ENCODE measurements at regions not wholly inside any gene's neighbourhood (a gene's known extent, or its start where the extent isn't known, plus 50 kb on each side); places are given as distances from the start of the nearest gene placed in this dataset.
"Not testable (repeated sequence)": the region's sequence is repeated elsewhere in the genome, so short reads cannot be mapped to it uniquely, and the experiment has no call there.

DNA sequence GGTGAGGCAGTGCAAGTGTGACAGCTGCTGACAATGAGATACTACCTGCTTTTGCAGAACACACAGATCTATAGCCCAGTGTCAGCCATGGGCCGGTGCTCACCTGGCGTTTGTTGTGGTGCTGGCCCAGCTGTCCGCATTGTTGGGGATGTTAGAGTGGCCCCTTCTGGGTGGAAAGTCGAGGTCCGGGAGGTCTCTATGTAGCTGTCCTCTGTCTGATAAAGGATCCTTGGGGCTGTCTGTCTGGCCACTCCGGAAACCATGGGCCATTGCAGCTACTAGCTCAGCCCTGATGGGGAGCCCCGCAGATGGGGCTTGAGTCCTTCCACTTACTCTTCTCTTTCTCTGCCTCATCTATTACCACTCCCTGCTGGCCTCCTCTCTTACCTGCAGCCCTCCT, 181.5 kb upstream of the TSHZ3 start:
- Mint-ChIP-seq H3K9me3 (peaks cover 8 to 11% of the 10 kb centered on the region in 2 donors), H3K36me3 (peaks cover 0 to 11% of the 10 kb centered on the region in 2 donors), H3K27ac (no peak overlapping the region)
- DNase-seq (ENCODE audit: low spot score in 2 of 2), result no peak
- no peak for ATAC-seq

DNA sequence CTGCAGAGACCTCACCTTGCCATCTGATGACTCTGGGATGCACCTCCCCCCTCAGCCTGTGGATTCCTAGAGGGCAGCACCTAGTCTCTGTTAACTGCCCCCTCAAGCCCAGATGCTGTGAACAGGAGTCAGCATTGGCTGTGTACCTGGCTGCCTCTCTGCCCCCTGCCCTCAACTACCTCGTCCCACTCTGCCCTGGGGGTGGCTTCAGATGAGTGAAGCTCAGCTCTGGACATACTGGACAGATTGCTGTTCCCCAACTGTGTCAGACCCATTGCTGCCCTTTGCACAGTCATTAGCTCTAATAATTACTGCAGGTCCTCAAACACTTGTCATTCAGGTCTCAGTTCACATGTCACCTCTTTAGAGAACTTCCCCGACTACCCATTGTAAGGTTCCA, 182.1 kb upstream of the TSHZ3 start:
- ATAC-seq, result no peak
- H3K27ac Mint-ChIP-seq, result no peak overlapping the region

DNA sequence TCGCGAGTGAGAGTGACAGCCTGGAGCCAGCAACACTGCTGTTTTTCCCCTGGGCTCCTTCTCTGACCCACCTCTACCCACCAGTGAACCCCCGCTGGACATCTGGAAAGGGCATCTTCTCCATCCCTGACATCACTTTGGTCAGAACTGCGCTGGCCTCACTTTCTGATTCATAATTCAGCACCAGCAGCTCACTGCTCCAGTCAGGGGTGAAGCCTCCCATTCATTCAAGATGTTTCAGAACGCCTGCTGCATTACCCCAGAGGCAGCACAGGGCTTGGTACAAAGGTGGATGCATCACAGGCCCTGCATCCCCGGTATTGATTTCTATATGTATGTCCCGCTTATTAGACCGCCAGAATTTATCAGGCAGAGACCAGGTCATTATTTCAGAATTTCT, 182.8 kb upstream of the TSHZ3 start:
- DNase-seq (ENCODE audit: low spot score in 2 of 2), result no peak
- Mint-ChIP-seq H3K27ac (no peak overlapping the region), H3K9me3 (peaks cover 4% of the 10 kb centered on the region in 2 donors), H3K36me3 (peaks cover 0 to 9% of the 10 kb centered on the region in 2 donors)
- no peak for ATAC-seq

More for the DNA sequence above, 182.1 kb upstream of the TSHZ3 start:
- Mint-ChIP-seq H3K36me3 (peaks cover 0 to 11% of the 10 kb centered on the region in 2 donors), H3K9me3 (peaks cover 6% of the 10 kb centered on the region in 2 donors)
- DNase-seq (ENCODE audit: low spot score in 2 of 2), result no peak

DNA sequence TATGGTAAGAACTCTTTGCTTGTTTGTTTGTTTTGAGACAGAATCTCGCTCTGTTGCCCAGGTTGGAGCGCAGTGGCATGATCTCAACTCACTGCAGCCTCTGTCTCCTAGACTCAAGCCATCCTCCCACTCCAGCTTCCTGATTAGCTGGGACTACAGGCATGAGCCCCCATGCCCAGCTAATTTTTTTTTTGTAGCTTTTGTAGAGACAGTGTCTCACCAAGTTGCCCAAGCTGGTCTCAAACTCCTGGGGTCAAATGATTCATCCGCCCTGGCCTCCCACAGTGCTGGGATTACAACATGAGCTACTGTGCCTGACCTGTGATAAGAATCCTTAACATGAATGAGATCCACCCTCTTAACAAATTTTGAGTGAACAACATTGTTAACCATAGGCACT, 183.9 kb upstream of the TSHZ3 start:
- Mint-ChIP-seq H3K27ac (no peak overlapping the region), H3K36me3 (peaks cover 4 to 6% of the 10 kb centered on the region in 2 donors), H3K9me3 (peaks cover 5 to 10% of the 10 kb centered on the region in 2 donors)
- ATAC-seq (no peak), DNase-seq (ENCODE audit: low spot score in 2 of 2) (no peak)

DNA sequence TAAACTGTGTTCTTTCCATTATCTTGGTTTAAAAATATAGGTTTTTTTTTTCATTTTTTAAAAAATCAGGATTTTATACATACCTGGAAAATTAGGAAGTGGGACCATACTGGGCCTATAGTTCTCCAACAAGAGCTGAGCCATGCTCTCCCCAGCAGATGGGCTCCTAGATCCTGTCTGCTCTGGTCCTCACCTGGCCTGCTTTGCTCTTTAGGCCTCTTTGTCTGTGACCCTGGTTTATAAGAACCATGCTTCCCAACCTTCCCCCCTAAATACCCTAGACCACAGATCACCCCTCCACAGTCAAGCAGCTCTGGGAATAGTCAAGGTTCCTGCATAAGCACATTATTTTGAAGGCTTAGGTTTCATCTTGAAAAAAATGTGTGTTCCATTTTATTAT, 185.0 kb upstream of the TSHZ3 start:
- no peak overlapping the region for H3K27ac Mint-ChIP-seq
- ATAC-seq (no peak), DNase-seq (ENCODE audit: low spot score in 2 of 2) (no peak)
- H3K36me3 Mint-ChIP-seq, result peaks cover 5 to 6% of the 10 kb centered on the region in 2 donors
- H3K9me3 Mint-ChIP-seq, result peaks cover 7 to 12% of the 10 kb centered on the region in 2 donors

DNA sequence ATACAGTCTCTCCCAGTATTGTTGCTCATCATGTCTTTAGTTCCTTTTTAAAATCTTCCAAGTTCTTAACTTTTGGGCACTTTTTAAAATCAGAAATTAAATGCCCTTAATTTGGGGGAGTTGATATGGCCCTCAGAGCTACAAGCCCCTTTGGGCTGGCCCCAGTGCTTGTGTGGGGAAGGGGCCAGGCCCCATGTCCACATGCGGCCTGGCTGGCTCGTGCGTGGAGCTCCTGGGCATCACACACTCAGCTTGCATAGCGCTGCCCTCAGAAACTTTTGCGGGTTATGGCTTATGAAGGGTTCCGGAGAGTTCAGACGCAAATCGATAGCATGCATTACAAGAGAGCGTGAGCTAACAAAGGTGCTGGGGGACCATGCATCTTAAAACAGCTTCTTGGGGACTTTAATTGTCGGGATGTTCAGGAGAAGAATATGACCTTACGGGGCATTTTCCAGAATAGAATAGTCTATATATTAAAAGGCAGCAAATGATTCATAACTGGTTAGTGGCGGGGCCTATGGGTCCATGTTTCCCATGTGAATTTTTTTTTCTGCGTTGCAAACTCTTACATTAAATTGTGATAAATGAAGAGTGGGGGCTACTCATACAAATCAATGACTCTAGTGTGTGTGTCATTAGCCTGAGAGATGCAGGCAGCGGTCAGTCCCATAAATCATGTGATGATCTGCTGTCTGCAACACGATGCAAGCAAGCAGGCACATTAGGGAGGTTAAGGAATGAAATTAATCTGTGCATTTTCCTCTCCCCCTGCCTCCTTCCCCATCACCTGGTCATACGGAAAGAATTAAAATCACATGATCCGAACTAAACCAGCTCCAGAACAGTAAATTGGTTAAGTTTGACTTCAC, 185.8 kb upstream of the TSHZ3 start:
- H3K9me3 Mint-ChIP-seq, result peaks cover 7 to 12% of the 10 kb centered on the region in 2 donors
- H3K36me3 Mint-ChIP-seq, result peaks cover 5 to 6% of the 10 kb centered on the region in 2 donors
- H3K27ac Mint-ChIP-seq, result no peak overlapping the region
- ATAC-seq (no peak), DNase-seq (ENCODE audit: low spot score in 2 of 2) (no peak)

DNA sequence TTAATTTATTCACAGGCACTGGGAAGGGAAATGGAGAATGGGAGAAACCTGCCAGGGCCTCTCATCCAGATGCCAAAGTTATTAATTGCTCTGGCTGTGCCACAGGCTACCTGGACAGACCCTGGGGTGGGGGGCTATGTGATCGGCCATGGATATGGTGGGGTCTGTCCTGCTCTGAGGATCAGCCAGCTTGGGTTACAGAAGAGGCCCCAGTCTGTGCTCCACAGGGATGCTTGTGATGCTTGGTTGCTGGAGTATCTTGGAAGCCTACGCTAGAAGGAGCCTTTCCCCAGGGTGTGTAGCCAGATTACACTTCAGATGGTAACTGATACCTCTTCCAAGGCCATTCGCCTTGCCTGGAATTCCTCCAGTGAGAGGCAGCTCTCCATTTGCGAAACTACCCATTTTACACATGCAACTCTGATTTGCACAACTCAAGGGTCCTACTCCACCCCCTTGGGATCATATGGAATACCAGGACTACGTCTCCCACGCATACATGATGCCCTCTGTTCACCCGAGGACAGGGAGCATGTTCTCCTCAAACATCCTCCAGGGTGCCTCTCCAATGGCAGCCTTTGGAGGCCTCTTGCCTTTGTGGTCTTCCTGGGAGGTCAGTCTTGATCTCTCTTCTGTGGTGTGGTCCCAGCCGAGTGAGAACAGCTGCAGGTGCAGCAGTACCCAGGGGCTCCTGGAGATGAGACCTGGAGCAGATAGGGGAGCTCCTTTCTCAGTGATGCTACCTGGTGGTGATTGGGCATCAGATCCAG, 186.6 kb upstream of the TSHZ3 start:
- ATAC-seq (no peak), DNase-seq (ENCODE audit: low spot score in 2 of 2) (no peak)
- Mint-ChIP-seq H3K9me3 (peaks cover 7 to 12% of the 10 kb centered on the region in 2 donors), H3K36me3 (peaks cover 5 to 6% of the 10 kb centered on the region in 2 donors), H3K27ac (no peak overlapping the region)

DNA sequence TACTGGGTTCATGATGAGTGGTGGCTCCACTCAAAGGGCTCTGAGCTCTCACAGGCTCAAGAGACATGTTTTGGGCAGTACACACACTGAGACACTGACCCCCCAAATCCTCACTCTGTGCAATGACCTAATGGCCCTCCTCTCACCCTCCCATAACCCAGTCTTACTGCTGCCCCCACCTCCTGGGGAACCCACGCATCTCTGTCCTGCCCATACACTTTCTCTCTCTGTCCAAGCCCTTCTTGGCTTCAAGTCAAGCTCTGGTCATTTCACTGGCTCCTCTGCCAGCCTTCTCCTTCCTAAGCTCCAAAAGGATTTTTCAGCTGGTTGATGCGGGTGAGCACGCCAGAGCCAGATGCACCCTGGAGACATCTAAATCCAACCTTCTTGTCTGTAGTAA, 187.9 kb upstream of the TSHZ3 start:
- H3K36me3 Mint-ChIP-seq, result peaks cover 5 to 6% of the 10 kb centered on the region in 2 donors
- H3K27ac Mint-ChIP-seq, result no peak overlapping the region
- DNase-seq (ENCODE audit: low spot score in 2 of 2) (no peak), ATAC-seq (no peak)
- peaks cover 9 to 20% of the 10 kb centered on the region in 2 donors for H3K9me3 Mint-ChIP-seq

DNA sequence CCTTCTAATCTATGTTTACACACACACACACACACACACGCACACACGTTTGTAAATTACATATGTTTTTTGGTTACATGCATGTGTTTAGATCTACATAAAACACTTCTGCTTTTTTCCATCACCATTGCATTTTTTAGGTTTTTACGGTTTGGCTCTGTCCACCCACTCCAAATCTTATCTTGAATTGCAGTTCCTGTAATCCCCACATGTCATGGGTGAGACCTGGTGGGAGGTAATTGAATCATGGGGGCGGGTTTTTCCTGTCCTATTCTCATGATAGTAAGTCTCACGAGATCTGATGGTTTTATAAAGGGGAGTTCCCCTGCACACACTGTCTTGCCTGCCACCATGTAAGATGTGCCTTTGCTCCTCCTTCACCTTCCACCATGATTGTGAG, 188.7 kb upstream of the TSHZ3 start:
- not testable (repeated sequence) for DNase-seq (ENCODE audit: low spot score in 2 of 2); H3K27ac Mint-ChIP-seq; H3K36me3 Mint-ChIP-seq; ATAC-seq
- H3K9me3 Mint-ChIP-seq, result peaks cover 9 to 20% of the 10 kb centered on the region in 2 donors

DNA sequence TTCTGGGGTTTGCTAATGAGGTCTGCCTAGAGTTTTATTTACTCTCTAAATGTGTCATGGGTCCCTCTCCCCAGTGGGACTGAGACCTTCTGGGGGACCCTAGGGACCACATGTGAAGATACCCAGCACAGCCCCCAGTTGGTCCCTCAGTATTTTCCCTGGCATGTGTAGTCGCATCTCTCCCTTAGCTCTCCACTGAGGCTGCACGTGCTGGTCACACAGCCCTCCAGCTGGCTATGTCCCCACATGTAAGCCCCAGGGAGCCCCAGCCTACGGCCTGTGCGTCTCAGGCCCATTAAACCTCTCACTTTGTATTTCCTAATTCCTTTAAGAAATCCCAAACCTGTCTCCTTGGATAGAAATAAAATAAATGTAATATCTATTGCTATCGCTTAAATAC, 189.6 kb upstream of the TSHZ3 start:
- H3K9me3 Mint-ChIP-seq, result peaks cover 9 to 21% of the 10 kb centered on the region in 2 donors
- peaks cover 5 to 6% of the 10 kb centered on the region in 2 donors for H3K36me3 Mint-ChIP-seq
- ATAC-seq (no peak), DNase-seq (ENCODE audit: low spot score in 2 of 2) (no peak)
- no peak overlapping the region for H3K27ac Mint-ChIP-seq

DNA sequence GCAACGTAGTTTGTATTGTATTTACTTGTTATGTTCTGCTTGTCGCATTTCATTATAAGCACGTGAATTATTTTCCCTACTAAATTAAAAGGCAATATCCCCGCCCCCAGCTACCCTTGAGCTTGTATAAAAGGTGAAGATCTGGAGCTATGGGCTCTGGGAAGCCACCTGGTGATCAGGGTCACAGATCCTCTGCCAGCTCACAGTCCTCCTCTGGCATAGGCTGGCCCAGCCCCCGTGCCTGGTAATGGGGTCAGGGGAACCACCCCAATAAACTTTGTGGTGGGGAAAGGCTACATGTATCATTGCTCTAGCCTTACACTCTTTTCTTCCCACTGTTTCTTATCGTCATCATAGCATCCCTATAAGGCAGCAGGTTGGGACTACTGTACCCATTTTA, 190.2 kb upstream of the TSHZ3 start:
- H3K36me3 Mint-ChIP-seq, result peaks cover 5 to 6% of the 10 kb centered on the region in 2 donors
- DNase-seq (ENCODE audit: low spot score in 2 of 2), result no peak
- no peak for ATAC-seq
- H3K27ac Mint-ChIP-seq, result no peak overlapping the region
- H3K9me3 Mint-ChIP-seq, result peaks cover 14 to 25% of the 10 kb centered on the region in 2 donors

DNA sequence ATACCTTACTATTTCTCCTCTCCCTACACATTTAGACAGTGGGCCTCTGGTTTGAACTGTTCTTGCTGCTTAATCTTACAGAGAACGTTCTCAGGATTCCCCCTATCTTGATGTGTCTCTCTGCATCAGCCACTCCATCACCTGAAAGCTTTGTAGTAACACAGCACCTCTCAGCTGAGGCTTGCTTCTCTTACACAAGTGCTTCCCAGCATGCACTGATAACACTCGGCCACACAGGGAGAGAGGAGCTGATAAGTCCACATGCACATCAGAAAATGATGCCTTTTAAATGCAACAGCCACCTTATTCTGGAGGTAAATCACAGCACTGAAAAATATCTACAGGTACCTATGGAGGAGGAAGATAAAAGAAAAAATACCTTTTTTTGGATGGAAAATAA, 192.2 kb upstream of the TSHZ3 start:
- Mint-ChIP-seq H3K36me3 (peaks cover 5 to 6% of the 10 kb centered on the region in 2 donors), H3K27ac (no peak overlapping the region), H3K9me3 (peaks cover 14 to 28% of the 10 kb centered on the region in 2 donors)
- no peak for ATAC-seq
- no peak for DNase-seq (ENCODE audit: low spot score in 2 of 2)

DNA sequence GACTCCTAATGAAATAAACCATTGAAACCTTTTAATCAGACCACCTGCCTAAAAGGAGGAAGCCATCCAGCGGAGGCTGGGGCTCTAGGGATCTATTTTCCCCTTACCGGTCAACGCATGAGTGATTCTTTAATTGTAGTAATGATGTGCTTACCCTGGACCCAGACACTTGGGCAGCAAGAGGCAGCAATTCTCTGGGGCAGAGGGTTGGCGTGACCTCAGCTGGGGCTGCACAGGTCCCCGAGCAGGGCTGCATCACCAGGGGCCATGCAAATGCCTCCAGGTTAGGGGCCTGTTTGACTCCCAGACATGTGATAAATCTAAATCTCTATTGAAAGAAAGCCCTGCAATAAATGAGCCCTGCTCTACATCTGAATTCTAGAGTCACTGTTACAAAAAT, 194.2 kb upstream of the TSHZ3 start:
- ATAC-seq, result no peak
- H3K36me3 Mint-ChIP-seq, result peaks cover 0 to 6% of the 10 kb centered on the region in 2 donors
- peaks cover 7 to 20% of the 10 kb centered on the region in 2 donors for H3K9me3 Mint-ChIP-seq
- DNase-seq (ENCODE audit: low spot score in 2 of 2), result no peak
- H3K27ac Mint-ChIP-seq, result no peak overlapping the region

DNA sequence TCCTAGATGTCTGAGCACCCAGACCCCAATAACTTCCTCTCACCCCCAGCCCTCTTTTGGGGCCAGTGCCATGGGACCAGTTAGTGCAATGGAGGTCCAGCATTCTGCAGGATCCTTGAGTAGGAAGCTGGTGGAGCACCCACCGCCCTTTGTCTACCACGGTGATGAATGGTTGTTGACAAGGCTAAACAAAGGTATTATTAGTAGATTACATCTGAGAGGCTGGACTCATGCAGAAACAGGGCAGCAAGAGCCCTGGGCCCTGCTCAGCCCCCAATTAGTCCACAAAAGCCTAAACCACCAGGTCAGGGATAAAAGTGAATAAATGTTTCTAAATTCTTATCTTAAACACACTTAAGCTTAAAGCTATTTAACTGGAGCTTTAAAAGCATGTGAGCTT, 196.5 kb upstream of the TSHZ3 start:
- DNase-seq (ENCODE audit: low spot score in 2 of 2) (no peak), ATAC-seq (no peak)
- H3K27ac Mint-ChIP-seq, result no peak overlapping the region
- peaks cover 10 to 20% of the 10 kb centered on the region in 2 donors for H3K9me3 Mint-ChIP-seq
- peaks cover 0 to 6% of the 10 kb centered on the region in 2 donors for H3K36me3 Mint-ChIP-seq

DNA sequence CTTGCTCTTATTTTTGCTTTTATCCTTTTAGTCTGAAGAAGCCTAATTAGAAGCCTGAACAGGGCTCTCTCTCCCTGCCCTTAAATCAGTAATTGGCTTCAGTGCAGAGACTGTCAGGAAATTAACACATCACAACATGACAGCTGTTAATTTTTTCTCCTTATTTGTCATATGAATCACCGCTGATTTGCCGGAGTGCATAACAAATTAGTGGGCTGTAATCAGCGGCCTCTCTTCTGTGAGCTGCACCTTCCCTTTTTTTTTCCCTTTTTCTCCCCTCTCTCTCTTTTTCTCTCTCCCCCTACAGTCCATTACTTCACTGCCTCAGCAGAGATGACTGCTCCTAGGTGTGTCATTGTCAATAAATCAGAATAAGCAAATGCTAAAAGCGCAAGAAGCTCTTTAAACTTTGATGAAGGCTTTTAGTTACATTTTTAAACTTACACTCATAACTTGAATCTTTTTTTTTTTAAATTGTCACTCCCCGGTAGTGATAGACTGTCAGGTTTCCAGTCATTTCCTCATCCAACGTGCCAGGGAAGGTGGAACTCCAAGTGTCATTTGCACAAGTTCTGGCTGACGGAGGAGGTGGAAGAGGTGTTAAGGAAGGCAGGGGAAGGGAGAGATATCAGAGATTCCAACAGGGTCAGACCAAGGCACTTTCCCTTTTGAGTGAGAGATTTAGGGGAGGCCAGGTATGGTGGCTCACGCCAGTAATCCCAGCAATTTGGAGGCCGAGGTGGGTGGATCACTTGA, 197.1 kb upstream of the TSHZ3 start:
- H3K9me3 Mint-ChIP-seq, result peaks cover 9 to 18% of the 10 kb centered on the region in 2 donors
- ATAC-seq (no peak), DNase-seq (ENCODE audit: low spot score in 2 of 2) (no peak)
- H3K27ac Mint-ChIP-seq, result no peak overlapping the region
- peaks cover 0 to 2% of the 10 kb centered on the region in 2 donors for H3K36me3 Mint-ChIP-seq

DNA sequence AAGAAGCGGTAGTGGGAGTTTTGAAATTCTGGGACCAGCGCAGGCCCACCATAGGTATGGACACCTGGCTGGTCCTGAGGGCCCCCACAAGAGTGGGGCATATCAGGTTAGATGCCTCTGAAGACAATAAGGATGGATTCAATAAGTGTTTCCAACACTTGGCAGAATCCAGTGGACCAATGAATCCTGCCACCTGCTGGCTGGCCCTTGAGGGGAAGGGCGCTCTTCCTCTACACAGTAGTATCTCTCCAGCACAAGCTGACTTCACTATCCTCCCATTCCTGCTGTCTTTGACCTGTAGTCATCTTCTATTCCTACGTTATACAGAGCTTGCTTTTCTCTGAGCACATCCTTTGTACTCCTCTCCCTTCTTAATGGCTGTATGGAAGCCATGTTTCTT, 199.7 kb upstream of the TSHZ3 start:
- DNase-seq (ENCODE audit: low spot score in 2 of 2), result no peak

More for the DNA sequence above, 199.7 kb upstream of the TSHZ3 start:
- Mint-ChIP-seq H3K9me3 (peaks cover 10 to 12% of the 10 kb centered on the region in 2 donors), H3K27ac (no peak overlapping the region), H3K36me3 (no peaks in the 10 kb centered on the region)
- no peak for ATAC-seq
